H1 (cell line): ENCODE measurements at regions not wholly inside any gene's neighbourhood (a gene's known extent, or its start where the extent isn't known, plus 50 kb on each side); places are given as distances from the start of the nearest gene placed in this dataset.

Experiments used
- CTCF ChIA-PET: fragments of 300-600 bp; sonication (Branson Sonifier 250); formaldehyde crosslinking; loops from one replicate; lab custom pipeline; 2021; ENCODE audit not compliant: partially characterized antibody; lab: Charles Lee
- POLR2A ChIA-PET: fragments of 300-600 bp; sonication (Branson Sonifier 250); formaldehyde crosslinking; loops from one replicate; lab custom pipeline; 2021; ENCODE audit warnings: inconsistent platforms; ENCODE audit not compliant: partially characterized antibody; lab: Charles Lee
- DNase-seq, 2 experiments: peaks; one replicate each; pipeline versions ENCODE4 v3.0.0 to v3.0.0-alpha.2; 2010 to 2022; ENCODE audit warnings: low spot score in 2 of 2, low read depth in 1 of 2, mixed read lengths in 1 of 2
- FAIRE-seq: peaks from 2 replicates; lab custom pipeline; 2011; peaks lifted over from hg19 to GRCh38; lab: Jason Lieb, UNC
- H2AFZ ChIP-seq: 2 replicates; pipeline ENCODE4 v1.8.1; 2012; ENCODE audit warnings: low read length, inconsistent platforms
- H2AK5ac ChIP-seq: 2 replicates; pipeline ENCODE4 v1.6.1; 2013; ENCODE audit warnings: low read depth, low read length
- H2BK120ac ChIP-seq: replicated peaks from 2 replicates; pipeline ENCODE3; 2013; ENCODE audit warnings: low read depth, low read length, inconsistent platforms
- H2BK12ac ChIP-seq: 2 replicates; pipeline ENCODE4 v1.6.1; 2013; ENCODE audit warnings: low read depth, low read length
- H2BK15ac ChIP-seq: 2 replicates; pipeline ENCODE4 v1.6.1; 2013; ENCODE audit warnings: low read length
- H2BK20ac ChIP-seq: 2 replicates; pipeline ENCODE4 v1.6.1; 2013; ENCODE audit warnings: low read length
- H2BK5ac ChIP-seq: 2 replicates; pipeline ENCODE4 v1.6.1; 2013; ENCODE audit warnings: low read depth, low read length
- H3K14ac ChIP-seq: 2 replicates; pipeline ENCODE4 v1.6.1; 2013; ENCODE audit warnings: inconsistent platforms; ENCODE audit not compliant: insufficient read length
- H3K18ac ChIP-seq: 2 replicates; pipeline ENCODE4 v1.6.1; 2013; ENCODE audit warnings: low read length; ENCODE audit errors: extremely low read depth
- H3K23ac ChIP-seq: 2 replicates; pipeline ENCODE4 v1.6.1; 2013; ENCODE audit warnings: inconsistent platforms; ENCODE audit not compliant: insufficient read length
- H3K23me2 ChIP-seq: 2 replicates; pipeline ENCODE4 v1.6.1; 2013; ENCODE audit warnings: low read depth, low read length
- H3K27ac ChIP-seq: 2 replicates; pipeline ENCODE4 v1.6.1; 2011; ENCODE audit warnings: low read depth, low read length, inconsistent platforms
- H3K27me3 ChIP-seq, 4 experiments: replicated peaks in 1 of 4; 1 replicate in 1 of 4; 2 replicates in 3 of 4; pipeline versions ENCODE4 v1.6.1 to v1.8.1; 2011 to 2013; ENCODE audit warnings: low read length in 3 of 4, mild to moderate bottlenecking in 3 of 4, inconsistent platforms in 2 of 4, mixed read lengths in 2 of 4, moderate library complexity in 1 of 4; ENCODE audit not compliant: control insufficient read depth in 3 of 4, insufficient read depth in 3 of 4; ENCODE audit errors: extremely low read depth in 1 of 4
- H3K36me3 ChIP-seq, 4 experiments: 2 replicates each; pipeline versions ENCODE4 v1.6.1 to v1.8.1; 2011 to 2013; ENCODE audit warnings: mild to moderate bottlenecking in 4 of 4, low read length in 3 of 4, moderate library complexity in 2 of 4, control low read depth in 1 of 4, inconsistent platforms in 1 of 4; ENCODE audit not compliant: insufficient read depth in 4 of 4, control insufficient read depth in 2 of 4
- H3K4ac ChIP-seq: replicated peaks from 2 replicates; pipeline ENCODE3; 2013; ENCODE audit warnings: low read length, low read depth, mixed read lengths, inconsistent platforms; ENCODE audit not compliant: insufficient read length
- H3K4me1 ChIP-seq, 4 experiments: replicated peaks in 1 of 4; 1 replicate in 1 of 4; 2 replicates in 3 of 4; pipeline versions ENCODE4 v1.6.1 to v1.8.1; 2011 to 2013; ENCODE audit warnings: low read length in 3 of 4, inconsistent platforms in 2 of 4, mixed read lengths in 1 of 4; ENCODE audit not compliant: insufficient read depth in 4 of 4, control insufficient read depth in 3 of 4
- H3K4me2 ChIP-seq, 2 experiments: 2 replicates each; pipeline versions ENCODE4 v1.6.1 to v1.8.1; 2011 to 2013; ENCODE audit warnings: low read depth in 2 of 2, low read length in 2 of 2, control low read depth in 1 of 2, inconsistent platforms in 1 of 2, mild to moderate bottlenecking in 1 of 2; ENCODE audit not compliant: insufficient read depth in 1 of 2
- H3K4me3 ChIP-seq, 4 experiments: fragments of 200-600, 300-600 bp in 1 of 4; sonication (generic), shearing (Covaris generic), sonication (Bioruptor Twin) in 1 of 4; 2 replicates each; pipeline versions ENCODE4 v1.5.1 to v1.8.1; 2011 to 2016; ENCODE audit warnings: low read length in 4 of 4, low read depth in 3 of 4, control low read depth in 2 of 4, inconsistent platforms in 2 of 4, mild to moderate bottlenecking in 2 of 4, mixed read lengths in 1 of 4, moderate library complexity in 1 of 4; ENCODE audit not compliant: insufficient read depth in 2 of 4; ENCODE audit errors: extremely low read depth in 1 of 4
- H3K56ac ChIP-seq: replicated peaks from 2 replicates; pipeline ENCODE3; 2013; ENCODE audit warnings: low read depth, mild to moderate bottlenecking, mixed read lengths, low read length, inconsistent platforms; ENCODE audit not compliant: insufficient read length
- H3K79me1 ChIP-seq: 2 replicates; pipeline ENCODE4 v1.6.1; 2013; ENCODE audit warnings: low read depth, low read length, control low read depth
- H3K79me2 ChIP-seq, 2 experiments: 2 replicates each; pipeline versions ENCODE4 v1.6.1 to v1.8.1; 2012 to 2013; ENCODE audit warnings: low read length in 2 of 2, mild to moderate bottlenecking in 2 of 2, inconsistent platforms in 1 of 2; ENCODE audit not compliant: insufficient read depth in 2 of 2, control insufficient read depth in 1 of 2
- H3K9ac ChIP-seq, 4 experiments: replicated peaks in 1 of 4; 1 replicate in 1 of 4; 2 replicates in 3 of 4; pipeline versions ENCODE4 v1.6.1 to v1.8.1; 2011 to 2013; ENCODE audit warnings: low read depth in 3 of 4, low read length in 3 of 4, control low read depth in 2 of 4, mild to moderate bottlenecking in 2 of 4, moderate library complexity in 2 of 4, inconsistent platforms in 1 of 4; ENCODE audit errors: extremely low read depth in 1 of 4
- H3K9me3 ChIP-seq, 2 experiments: 2 replicates each; pipeline versions ENCODE4 v1.6.1 to v1.8.1; 2012 to 2013; ENCODE audit warnings: mild to moderate bottlenecking in 2 of 2, moderate library complexity in 2 of 2, control low read depth in 1 of 2, inconsistent platforms in 1 of 2, low read depth in 1 of 2, low read length in 1 of 2, mixed read lengths in 1 of 2; ENCODE audit not compliant: insufficient read depth in 2 of 2
- H4K20me1 ChIP-seq, 2 experiments: replicated peaks in 1 of 2; 2 replicates each; pipeline versions ENCODE3 to v1.8.1; 2011 to 2013; ENCODE audit warnings: inconsistent platforms in 2 of 2, low read length in 2 of 2, mild to moderate bottlenecking in 1 of 2; ENCODE audit not compliant: insufficient read depth in 2 of 2, control insufficient read depth in 1 of 2
- H4K5ac ChIP-seq: 2 replicates; pipeline ENCODE4 v1.6.1; 2013; ENCODE audit warnings: low read length, low read depth, mixed read lengths, inconsistent platforms; ENCODE audit not compliant: insufficient read length
- H4K8ac ChIP-seq: 2 replicates; pipeline ENCODE4 v1.8.0; 2013; ENCODE audit warnings: mild to moderate bottlenecking, moderate library complexity, low read length, inconsistent platforms; ENCODE audit not compliant: insufficient read depth; ENCODE audit errors: extremely low read depth
- H4K91ac ChIP-seq: replicated peaks from 2 replicates; pipeline ENCODE3; 2013; ENCODE audit warnings: low read length, mixed read lengths, inconsistent platforms; ENCODE audit not compliant: insufficient read length
- CEBPB ChIP-seq: IDR thresholded peaks from 2 replicates; pipeline ENCODE4 v1.6.1; 2012; ENCODE audit warnings: low read depth, low read length
- CHD2 ChIP-seq: IDR thresholded peaks from 2 replicates; pipeline ENCODE4 v1.6.1; 2012; ENCODE audit warnings: low read length, improper control_type of control experiment
- RNF2 ChIP-seq: fragments of 200-900, 300-1000 bp; sonication (generic); IDR thresholded peaks from 2 replicates; pipeline ENCODE4 v1.7.1; 2016; ENCODE audit warnings: borderline replicate concordance, low read depth, mild to moderate bottlenecking, antibody characterized with exemption, low read length; ENCODE audit not compliant: poor library complexity, severe bottlenecking; ENCODE audit errors: missing control alignments
- TEAD4 ChIP-seq: IDR thresholded peaks from 2 replicates; pipeline ENCODE4 v1.6.1; 2012; ENCODE audit warnings: low read depth, low read length, inconsistent platforms, mixed read lengths
- WGBS, 2 experiments: shearing (Covaris generic) in 1 of 2; methylation state at CpG; one replicate each; pipeline versions ENCODE4 v1.1.6 to v1.1.7; 2013 to 2015; ENCODE audit warnings: low lambda C conversion rate in 2 of 2, mixed read lengths in 2 of 2, inconsistent platforms in 1 of 2, low coverage in 1 of 2, missing lambda C conversion rate in 1 of 2; ENCODE audit not compliant: insufficient replicate concordance in 2 of 2, insufficient coverage in 1 of 2, insufficient read length in 1 of 2; ENCODE audit errors: extremely low coverage in 1 of 2, missing lambda C conversion rate in 1 of 2; 5-methylcytosine and 5-hydroxymethylcytosine counted together

GRCh38 chr10:56902554-56902953 is 541.5 kb upstream of the ZWINT start:
- no peak overlapping the region for H3K23ac ChIP-seq
- H3K4me2 ChIP-seq, result no peak overlapping the region
- no peak overlapping the region for H2BK12ac ChIP-seq
- no peaks in the 10 kb centered on the region for H3K36me3 ChIP-seq
- no peaks in the 10 kb centered on the region for H3K27me3 ChIP-seq
- no peak overlapping the region for H2AK5ac ChIP-seq
- no peaks in the 10 kb centered on the region for H3K79me2 ChIP-seq
- DNase-seq, result no peak
- no peak overlapping the region for H2BK20ac ChIP-seq
- no peak overlapping the region for H3K9ac ChIP-seq
- H4K8ac ChIP-seq, result no peak overlapping the region
- H2BK5ac ChIP-seq, result no peak overlapping the region
- H2BK15ac ChIP-seq, result no peak overlapping the region
- H3K79me1 ChIP-seq, result no peaks in the 10 kb centered on the region
- no peak overlapping the region for H3K14ac ChIP-seq
- H3K4ac ChIP-seq, result no peak overlapping the region
- no peak for FAIRE-seq
- H2AFZ ChIP-seq, result no peak overlapping the region
- H4K20me1 ChIP-seq, result no peaks in the 10 kb centered on the region
- ChIA-PET CTCF (no interaction called here), POLR2A (no interaction called here)
- 85% methylated on average over 3 of the region's 3 CpGs; no CpG with 5 or more reads in 1 of the 2 experiments for WGBS, 2 experiments
- H3K4me3 ChIP-seq, result no peak overlapping the region
- no peak overlapping the region for H2BK120ac ChIP-seq
- no peak overlapping the region for H3K18ac ChIP-seq
- no peak overlapping the region for H3K27ac ChIP-seq
- no peak overlapping the region for H4K91ac ChIP-seq
- no peak overlapping the region for H4K5ac ChIP-seq
- TF ChIP-seq TEAD4, result no peak
- TF ChIP-seq CEBPB, result peak; percentile 99
- TF ChIP-seq CHD2, result no peak
- no peak for TF ChIP-seq RNF2
- no peaks in the 10 kb centered on the region for H3K9me3 ChIP-seq
- no peak overlapping the region for H3K56ac ChIP-seq
- no peaks in the 10 kb centered on the region for H3K23me2 ChIP-seq
- no peaks in the 10 kb centered on the region for H3K4me1 ChIP-seq
